Skin of body (tissue), 1 donor: ENCODE measurements at regions not wholly inside any gene's neighbourhood (a gene's known extent, or its start where the extent isn't known, plus 50 kb on each side); places are given as distances from the start of the nearest gene placed in this dataset.

Source experiments
- DNase-seq: peaks from one replicate; lab custom pipeline; 2025; lab: John Stamatoyannopoulos, UW

- DNase-seq = no peak
These were observed 187.7 kb upstream of the CNTNAP2 start for GRCh38 chr7:145928937-145929336.

- no peak for DNase-seq
These were observed 196.9 kb upstream of the CNTNAP2 start for GRCh38 chr7:145919712-145920111.

GRCh38 chr7:145916776-145917175 lies 199.8 kb upstream of the CNTNAP2 start:
- DNase-seq = no peak

GRCh38 chr7:145915679-145916078 lies 200.9 kb upstream of the CNTNAP2 start:
- no peak for DNase-seq

- DNase-seq = no peak
These were observed 206.5 kb upstream of the CNTNAP2 start for GRCh38 chr7:145909991-145910513.

- no peak for DNase-seq
These were observed 212.9 kb upstream of the CNTNAP2 start for GRCh38 chr7:145903658-145904057.

GRCh38 chr7:145902123-145902522 lies 214.5 kb upstream of the CNTNAP2 start:
- DNase-seq = no peak

GRCh38 chr7:145899938-145900337 lies 216.7 kb upstream of the CNTNAP2 start:
- no peak for DNase-seq

GRCh38 chr7:145893925-145894535 lies 222.6 kb upstream of the CNTNAP2 start:
- DNase-seq = no peak

GRCh38 chr7:145884716-145885514 lies 231.7 kb upstream of the CNTNAP2 start:
- DNase-seq = no peak

- DNase-seq = no peak
These were observed 240.2 kb upstream of the CNTNAP2 start for GRCh38 chr7:145876376-145876775.

GRCh38 chr7:145875267-145875666 lies 241.3 kb upstream of the CNTNAP2 start:
- no peak for DNase-seq

GRCh38 chr7:145868935-145869334 lies 247.7 kb upstream of the CNTNAP2 start:
- no peak for DNase-seq

- DNase-seq = no peak
These were observed 254.4 kb upstream of the CNTNAP2 start for GRCh38 chr7:145862212-145862611.

GRCh38 chr7:145860809-145861208 lies 255.8 kb upstream of the CNTNAP2 start:
- DNase-seq = no peak

GRCh38 chr7:145850636-145851035 lies 266.0 kb upstream of the CNTNAP2 start:
- no peak for DNase-seq

GRCh38 chr7:145848691-145849090 lies 267.9 kb upstream of the CNTNAP2 start:
- no peak for DNase-seq

- DNase-seq = no peak
These were observed 271.3 kb upstream of the CNTNAP2 start for GRCh38 chr7:145845345-145845744.

GRCh38 chr7:145839814-145840213 lies 276.8 kb upstream of the CNTNAP2 start:
- DNase-seq = no peak

GRCh38 chr7:145831616-145832206 lies 284.9 kb upstream of the CNTNAP2 start:
- no peak for DNase-seq

- DNase-seq = no peak
These were observed 298.9 kb upstream of the CNTNAP2 start for GRCh38 chr7:145817687-145818086.

- no peak for DNase-seq
These were observed 304.4 kb upstream of the CNTNAP2 start for GRCh38 chr7:145812218-145812617.
